Forelimb muscle (tissue), 1 donor: ENCODE measurements at regions not wholly inside any gene's neighbourhood (a gene's known extent, or its start where the extent isn't known, plus 50 kb on each side); places are given as distances from the start of the nearest gene placed in this dataset.
"Not testable (repeated sequence)": the region's sequence is repeated elsewhere in the genome, so short reads cannot be mapped to it uniquely, and the experiment has no call there.

Experiments
- DNase-seq: peaks from one replicate; pipeline ENCODE4 v3.0.0-alpha.2; 2013; ENCODE audit warnings: low read depth

DNA sequence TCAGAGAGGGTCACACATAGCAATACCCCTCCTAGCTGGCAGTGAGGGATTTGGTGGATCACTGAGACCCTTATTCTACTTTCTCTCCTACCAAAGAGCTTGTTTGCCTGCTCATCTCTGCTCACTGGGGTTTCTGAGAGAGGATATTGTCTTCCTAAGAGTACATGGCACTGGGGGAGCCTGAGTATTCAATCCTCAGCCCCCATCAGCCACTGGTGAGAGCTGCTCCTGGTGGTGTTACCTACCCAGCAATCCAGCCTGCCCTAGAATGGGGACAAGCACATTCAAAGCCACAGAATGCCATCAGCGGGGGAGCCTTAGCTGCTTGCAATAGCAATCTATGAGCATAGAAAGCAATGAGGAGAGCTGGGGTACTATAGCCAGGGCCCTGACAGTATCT, 281.1 kb downstream of the WDR11 start:
- no peak for DNase-seq

DNA sequence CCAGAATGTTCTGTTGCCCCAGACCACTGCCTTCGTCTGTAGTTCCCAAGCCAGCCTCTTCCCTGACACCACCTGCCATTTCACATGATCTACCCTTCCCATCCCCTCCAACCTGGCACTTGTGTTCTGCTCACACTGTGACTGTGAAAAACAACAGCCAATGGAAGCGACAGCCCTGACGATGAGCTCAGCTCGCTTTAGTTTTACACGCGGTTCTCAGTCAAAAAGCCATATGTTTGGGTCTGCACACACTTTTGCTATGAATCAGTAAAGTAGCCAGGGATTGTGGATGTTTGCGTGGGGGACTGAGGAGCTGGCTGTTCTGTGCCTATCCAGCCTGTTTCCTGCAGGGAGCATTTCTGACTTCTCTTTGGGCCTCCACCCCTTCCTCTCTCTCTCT, 282.7 kb downstream of the WDR11 start:
- no peak for DNase-seq

DNA sequence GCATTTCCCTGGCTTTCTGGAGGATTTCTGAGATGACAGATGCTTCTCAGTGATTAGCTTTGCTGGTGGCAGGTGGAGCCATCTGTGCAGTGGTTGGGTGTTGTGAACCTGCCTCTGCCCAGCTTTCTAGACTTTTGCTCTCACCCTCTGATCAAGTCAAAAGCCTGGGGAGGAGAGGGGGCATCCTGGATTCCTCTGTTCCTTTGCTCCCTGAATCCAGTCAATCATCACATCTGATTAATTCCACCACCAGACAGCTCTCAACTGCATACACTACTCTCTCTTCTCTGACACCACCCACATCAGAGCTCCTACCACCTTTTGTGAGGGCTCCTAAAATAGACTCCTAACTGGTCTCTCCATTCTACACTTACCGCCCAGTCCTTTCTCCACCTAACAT, 283.5 kb downstream of the WDR11 start:
- no peak for DNase-seq

DNA sequence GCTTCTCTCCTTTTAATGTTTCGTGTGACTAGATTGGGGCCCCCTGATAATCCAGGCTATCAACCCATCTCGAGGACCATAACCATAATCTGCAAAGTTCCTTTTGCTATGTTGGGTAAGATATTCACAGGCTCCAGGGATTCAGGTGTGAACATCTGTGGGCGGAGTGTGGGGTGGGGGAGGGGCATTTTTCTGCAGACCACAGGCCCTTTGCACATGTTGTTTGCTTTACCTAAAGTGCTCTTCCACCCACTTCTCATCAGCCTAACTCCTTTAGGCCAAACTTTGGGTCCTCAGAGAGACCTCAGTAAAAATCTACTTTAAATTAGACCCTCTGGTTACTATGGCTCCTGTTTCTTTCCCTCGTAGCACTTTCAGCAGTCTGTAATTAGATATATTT, 284.4 kb downstream of the WDR11 start:
- DNase-seq: no peak

GRCh38 chr10:121137533-121137932, 286.4 kb downstream of the WDR11 start:
- peak; percentile 38 for DNase-seq

- DNase-seq: no peak
Measured at GRCh38 chr10:121138112-121138860, 287.1 kb downstream of the WDR11 start.

DNA sequence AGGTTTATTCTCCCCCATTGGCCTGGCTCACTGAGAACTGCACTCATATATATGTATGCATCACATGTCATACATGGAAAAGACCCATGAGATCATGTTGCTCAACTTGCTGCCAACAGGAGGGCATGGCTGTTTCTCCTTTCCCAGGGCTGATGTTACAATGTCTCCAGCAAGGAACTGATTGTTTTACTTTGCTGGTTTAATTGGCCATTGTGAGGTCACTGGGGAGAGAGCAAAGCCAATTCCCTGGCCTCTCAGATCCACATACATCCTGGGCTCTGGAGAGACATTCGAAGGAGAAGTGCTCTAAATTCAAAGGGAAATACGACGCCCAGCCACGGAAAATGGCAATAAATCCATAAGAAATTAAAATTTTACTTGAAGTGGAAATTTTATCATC, 287.8 kb downstream of the WDR11 start:
- DNase-seq: no peak

DNA sequence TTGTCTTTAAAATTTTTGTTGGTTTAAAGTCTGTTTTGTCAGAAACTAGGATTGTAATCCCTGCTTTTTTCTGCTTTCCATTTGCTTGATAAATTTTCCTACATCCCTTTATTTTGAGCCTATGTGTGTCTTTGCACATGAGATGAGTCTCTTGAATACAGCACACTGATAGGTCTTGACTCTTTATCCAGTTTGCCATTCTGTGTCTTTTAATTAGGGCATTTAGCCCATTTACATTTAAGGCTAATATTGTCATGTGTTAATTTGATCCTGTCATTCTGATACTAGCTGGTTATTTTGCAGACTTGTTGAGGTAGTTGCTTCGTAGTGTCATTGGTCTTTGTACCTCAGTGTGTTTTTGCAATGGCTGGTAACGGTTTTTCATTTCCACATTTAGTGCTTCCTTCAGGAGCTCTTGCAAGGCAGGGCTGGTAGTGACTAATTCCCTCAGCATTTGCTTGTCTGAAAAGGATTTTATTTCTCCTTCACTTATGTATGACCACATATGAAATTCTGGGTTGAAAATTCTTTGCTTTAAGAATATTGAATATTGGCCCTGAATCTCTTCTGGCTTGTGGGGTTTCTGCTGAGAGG, 294.7 kb downstream of the WDR11 start:
- not testable (repeated sequence) for DNase-seq

DNA sequence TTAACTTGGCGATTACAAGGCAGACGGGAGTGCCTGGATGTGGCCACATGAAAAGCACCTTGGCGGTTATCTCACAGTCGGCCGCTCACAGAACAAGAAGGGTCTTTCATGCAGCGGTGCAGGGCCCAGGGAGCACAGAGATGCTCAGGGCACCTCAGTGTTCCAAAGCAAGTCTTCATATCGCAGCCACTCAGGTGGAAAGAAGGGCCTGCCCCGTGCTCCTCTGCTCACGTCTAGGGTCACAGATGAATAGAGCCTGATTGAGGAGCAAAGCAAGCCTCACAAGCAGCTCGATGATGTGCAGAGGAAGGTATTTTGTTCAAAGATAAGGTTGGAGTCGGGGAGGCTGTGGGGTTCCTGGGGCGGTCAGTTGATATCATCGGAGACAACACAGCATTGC, 297.8 kb downstream of the WDR11 start:
- no peak for DNase-seq

GRCh38 chr10:121152033-121152432, 300.9 kb downstream of the WDR11 start:
- no peak for DNase-seq

DNA sequence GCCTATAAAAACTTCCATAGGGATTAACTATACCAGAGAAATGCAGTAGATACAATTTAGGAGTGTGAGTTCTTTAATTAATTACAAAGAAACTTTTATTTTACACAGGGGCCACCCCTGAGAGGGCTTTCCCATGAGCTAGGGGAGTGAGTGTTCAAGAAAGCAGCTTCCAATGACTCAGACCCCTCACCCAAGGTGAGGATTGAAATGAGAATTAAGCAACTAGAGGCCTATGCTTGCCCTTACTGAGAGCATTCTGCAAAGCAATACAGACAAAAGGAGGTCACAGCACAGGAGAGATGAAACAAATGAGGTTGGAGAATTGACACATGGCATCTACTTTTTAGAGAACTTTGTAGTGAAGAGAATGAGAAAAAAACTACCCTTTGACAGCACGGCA, 301.8 kb downstream of the WDR11 start:
- no peak for DNase-seq

GRCh38 chr10:121154310-121154709, 303.1 kb downstream of the WDR11 start:
- DNase-seq: no peak

GRCh38 chr10:121154846-121155245, 303.7 kb downstream of the WDR11 start:
- DNase-seq: no peak

DNA sequence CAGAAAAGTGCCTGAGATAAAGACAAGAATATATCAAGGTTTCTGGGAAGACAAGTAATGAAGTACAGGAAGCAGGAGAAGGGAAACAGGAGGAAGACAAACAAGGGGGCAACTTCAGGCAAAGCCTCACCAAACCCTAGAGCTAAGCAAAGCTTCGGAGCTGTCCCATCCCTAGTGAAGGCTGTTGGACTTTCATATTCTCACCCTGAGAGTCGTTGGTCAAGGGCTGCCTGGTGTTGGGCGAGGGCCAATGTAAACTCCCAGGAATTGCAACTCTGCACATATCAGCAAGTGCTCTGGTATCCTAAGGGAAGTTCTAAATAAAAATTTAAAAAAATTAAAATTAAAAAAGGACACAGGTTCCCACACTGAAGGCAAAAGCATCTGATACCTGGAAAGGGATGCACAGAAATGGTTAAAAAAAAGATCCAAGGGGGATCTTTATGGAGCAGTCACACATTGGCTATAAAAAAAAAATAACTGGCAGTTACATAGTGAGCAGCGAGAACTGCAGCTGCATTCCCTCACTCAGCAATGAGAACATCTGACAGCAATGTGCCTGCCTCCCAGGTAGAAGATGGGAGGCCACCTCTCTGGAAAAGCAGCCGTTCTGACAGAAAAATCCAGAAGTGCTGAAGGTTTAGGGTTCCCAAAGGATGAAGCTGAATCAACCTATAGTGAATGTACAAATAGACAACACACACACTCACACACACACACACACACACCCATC, 304.7 kb downstream of the WDR11 start:
- DNase-seq: no peak

DNA sequence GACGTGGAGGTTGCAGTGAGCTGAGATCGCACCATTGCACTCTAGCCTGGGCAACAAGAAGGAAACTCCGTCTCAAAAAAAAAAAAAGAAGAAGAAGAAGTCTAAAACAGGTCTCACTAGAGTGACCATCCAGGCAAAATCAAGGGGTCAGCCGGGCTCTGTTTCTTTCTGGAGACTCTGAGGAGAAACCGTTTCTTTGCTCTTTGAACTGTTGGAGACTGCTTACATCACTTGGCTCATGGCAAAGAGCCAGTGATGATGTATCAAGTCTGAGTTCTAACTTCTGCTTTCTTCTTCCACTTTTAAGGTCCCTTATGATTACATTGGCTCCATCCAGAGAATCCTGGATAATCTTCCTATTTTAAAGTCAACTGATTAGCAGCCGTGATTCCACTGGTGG, 306.8 kb downstream of the WDR11 start:
- DNase-seq: no peak

DNA sequence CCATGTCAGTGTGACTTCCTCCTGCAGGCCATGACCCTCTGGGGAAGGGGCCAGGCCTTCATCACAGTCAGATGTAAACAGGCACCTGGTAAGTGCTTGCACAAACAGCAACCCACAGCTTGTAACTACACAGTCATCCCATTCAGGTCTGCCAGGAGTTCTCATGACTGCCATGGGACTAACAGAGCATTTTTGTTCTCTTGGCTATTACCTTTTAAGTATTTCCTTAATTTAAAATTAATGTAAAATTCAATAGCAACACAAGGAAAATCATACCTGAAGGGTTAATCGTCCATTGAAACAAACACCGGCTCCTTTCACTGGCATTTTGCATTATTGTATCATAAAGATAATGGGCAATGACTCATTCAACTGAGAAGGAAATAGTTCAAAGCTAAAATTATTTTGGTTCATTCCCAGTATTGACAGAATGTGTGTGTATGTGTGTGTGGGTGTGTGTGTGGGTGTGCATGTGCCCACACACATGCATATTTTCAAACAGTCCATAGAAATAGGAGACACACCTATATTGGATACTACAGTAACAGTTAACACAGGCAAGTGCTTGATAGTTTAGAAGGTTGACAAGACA, 307.9 kb downstream of the WDR11 start:
- no peak for DNase-seq

GRCh38 chr10:121159670-121160069, 308.5 kb downstream of the WDR11 start:
- DNase-seq: no peak

- DNase-seq: no peak
Measured at GRCh38 chr10:121165276-121165675, 314.1 kb downstream of the WDR11 start.

- DNase-seq: no peak
Measured at GRCh38 chr10:121167534-121168243, 316.5 kb downstream of the WDR11 start.

GRCh38 chr10:121168545-121169216, 317.5 kb downstream of the WDR11 start:
- DNase-seq: no peak

DNA sequence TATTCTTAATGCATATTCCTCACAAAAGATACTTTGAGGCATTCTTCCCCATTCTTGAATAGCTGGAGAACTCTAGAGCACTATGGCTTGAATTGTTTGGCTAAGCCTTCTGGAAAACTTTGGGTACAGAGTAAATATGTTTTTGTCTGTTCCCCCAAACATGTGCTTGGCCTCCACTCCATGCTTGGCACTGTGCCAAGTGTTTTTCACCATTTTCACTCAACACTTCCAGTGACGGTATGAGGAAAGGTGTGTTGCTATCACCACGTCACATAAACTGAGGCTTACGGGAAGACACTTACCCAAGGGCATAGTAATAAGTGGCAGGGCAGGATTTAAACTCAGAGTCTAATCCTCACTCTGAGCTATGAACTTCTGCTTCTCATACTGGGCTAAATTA, 318.2 kb downstream of the WDR11 start:
- no peak for DNase-seq
